ENCODE measurements at regions not wholly inside any gene's neighbourhood (a gene's known extent, or its start where the extent isn't known, plus 50 kb on each side); places are given as distances from the start of the nearest gene placed in this dataset.

GRCh38 chr5:13595978-13596377 lies 348.5 kb downstream of the DNAH5 start:
- WGBS, result 41% methylated on average over 6 of the region's 6 CpGs

GRCh38 chr5:13591621-13592020 lies 352.9 kb downstream of the DNAH5 start:
- DNase-seq (ENCODE audit: low spot score in 2 of 2), result no peak
- Histone ChIP-seq H3K27me3 (no peaks in the 10 kb centered on the region), H3K36me3 (no peaks in the 10 kb centered on the region), H3K4me1 (no peaks in the 10 kb centered on the region), H3K27ac (no peak overlapping the region), H3K9me3 (no peaks in the 10 kb centered on the region), H3K4me3 (no peak overlapping the region)
- 53% methylated on average over 1 of the region's 1 CpG for WGBS
- no peak for TF ChIP-seq CTCF (IDR thresholded peaks at IDR 0.05)

More at GRCh38 chr5:13595978-13596377, 348.5 kb downstream of the DNAH5 start:
- no peaks in the 10 kb centered on the region for H3K4me1 ChIP-seq
- DNase-seq (ENCODE audit: low spot score in 2 of 2), result no peak
- no peaks in the 10 kb centered on the region for H3K9me3 ChIP-seq
- no peaks in the 10 kb centered on the region for H3K36me3 ChIP-seq
- TF ChIP-seq POLR2A (IDR thresholded peaks at IDR 0.05) (no peak), POLR2AphosphoS5 (IDR thresholded peaks at IDR 0.05) (no peak), EP300 (IDR thresholded peaks at IDR 0.05) (no peak), CTCF (IDR thresholded peaks at IDR 0.05) (no peak)
- H3K27ac ChIP-seq, result no peak overlapping the region
- H3K27me3 ChIP-seq, result no peaks in the 10 kb centered on the region
- no peak overlapping the region for H3K4me3 ChIP-seq

GRCh38 chr5:13585324-13585723 lies 359.2 kb downstream of the DNAH5 start:
- no peaks in the 10 kb centered on the region for H3K27me3 ChIP-seq
- no peak overlapping the region for H3K4me3 ChIP-seq
- no peaks in the 10 kb centered on the region for H3K9me3 ChIP-seq
- TF ChIP-seq POLR2AphosphoS5 (IDR thresholded peaks at IDR 0.05), result no peak
- TF ChIP-seq EP300 (IDR thresholded peaks at IDR 0.05), result no peak
- TF ChIP-seq CTCF (IDR thresholded peaks at IDR 0.05), result no peak
- TF ChIP-seq POLR2A (IDR thresholded peaks at IDR 0.05), result no peak
- no peak overlapping the region for H3K27ac ChIP-seq
- 53% methylated on average over 2 of the region's 2 CpGs for WGBS
- H3K36me3 ChIP-seq, result no peaks in the 10 kb centered on the region
- H3K4me1 ChIP-seq, result no peaks in the 10 kb centered on the region
- DNase-seq (ENCODE audit: low spot score in 2 of 2), result no peak

- Histone ChIP-seq H3K4me3 (no peak overlapping the region), H3K4me1 (no peaks in the 10 kb centered on the region), H3K36me3 (no peaks in the 10 kb centered on the region), H3K27me3 (no peaks in the 10 kb centered on the region), H3K27ac (no peak overlapping the region), H3K9me3 (no peaks in the 10 kb centered on the region)
- 97% methylated on average over 7 of the region's 7 CpGs for WGBS
- TF ChIP-seq EP300 (IDR thresholded peaks at IDR 0.05) (no peak), CTCF (IDR thresholded peaks at IDR 0.05) (no peak)
- DNase-seq (ENCODE audit: low spot score in 2 of 2), result no peak
Measured at GRCh38 chr5:13581914-13582313, 362.6 kb downstream of the DNAH5 start.

- Histone ChIP-seq H3K27ac (no peak overlapping the region), H3K4me1 (no peaks in the 10 kb centered on the region), H3K9me3 (no peaks in the 10 kb centered on the region), H3K36me3 (no peaks in the 10 kb centered on the region), H3K27me3 (no peaks in the 10 kb centered on the region), H3K4me3 (no peak overlapping the region)
- WGBS, result 69% methylated on average over 5 of the region's 5 CpGs
- DNase-seq (ENCODE audit: low spot score in 2 of 2), result no peak
- TF ChIP-seq CTCF (IDR thresholded peaks at IDR 0.05) (no peak), EP300 (IDR thresholded peaks at IDR 0.05) (no peak), POLR2A (IDR thresholded peaks at IDR 0.05) (no peak), POLR2AphosphoS5 (IDR thresholded peaks at IDR 0.05) (no peak)
Measured at GRCh38 chr5:13581132-13581531, 363.4 kb downstream of the DNAH5 start.
